Non-pigmented ciliary epithelial cell (primary cell): ENCODE measurements at regions not wholly inside any gene's neighbourhood (a gene's known extent, or its start where the extent isn't known, plus 50 kb on each side); places are given as distances from the start of the nearest gene placed in this dataset.

Experiments used
- DNase-seq: peaks from one replicate; pipeline ENCODE4 v3.0.0-alpha.2; 2010; ENCODE audit warnings: low read depth

DNA sequence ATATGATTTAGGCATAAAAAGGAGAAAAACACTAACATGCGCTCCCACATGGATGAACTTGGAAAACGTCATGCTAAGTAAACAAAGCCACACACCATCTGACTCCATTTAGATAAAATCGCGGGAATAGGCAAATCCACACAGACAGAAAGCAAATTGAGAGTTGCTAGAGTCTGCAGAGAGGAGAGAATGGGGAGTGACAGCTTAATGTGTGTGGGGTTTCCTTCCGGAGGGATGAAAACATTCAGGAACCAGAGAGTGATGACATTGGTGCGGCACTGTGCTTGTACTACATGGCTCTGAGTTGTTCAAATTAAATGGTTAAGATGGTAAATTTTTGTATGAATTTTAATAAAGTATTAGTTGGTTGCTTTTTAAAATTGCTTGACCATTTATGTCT is 482.9 kb upstream of the AKR1E2 start:
- no peak for DNase-seq

DNA sequence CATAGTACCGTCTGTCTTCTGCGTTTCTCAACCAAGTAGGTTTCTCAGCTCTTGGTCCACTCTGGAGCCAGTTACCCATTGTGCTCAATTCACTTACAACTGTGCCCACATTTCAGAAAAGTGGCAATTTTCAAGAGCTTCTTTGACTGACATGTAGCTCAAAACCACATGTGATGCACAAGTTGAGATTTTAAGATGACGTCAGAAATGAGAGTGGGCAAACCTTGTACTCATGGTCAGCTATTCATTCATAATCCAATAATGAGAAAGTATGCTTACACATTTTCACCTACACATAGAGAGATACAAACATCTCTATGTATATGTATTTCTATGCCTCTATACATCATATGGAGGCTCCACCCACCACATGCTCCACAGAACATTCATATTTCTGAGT is 487.2 kb upstream of the AKR1E2 start:
- DNase-seq = no peak

DNA sequence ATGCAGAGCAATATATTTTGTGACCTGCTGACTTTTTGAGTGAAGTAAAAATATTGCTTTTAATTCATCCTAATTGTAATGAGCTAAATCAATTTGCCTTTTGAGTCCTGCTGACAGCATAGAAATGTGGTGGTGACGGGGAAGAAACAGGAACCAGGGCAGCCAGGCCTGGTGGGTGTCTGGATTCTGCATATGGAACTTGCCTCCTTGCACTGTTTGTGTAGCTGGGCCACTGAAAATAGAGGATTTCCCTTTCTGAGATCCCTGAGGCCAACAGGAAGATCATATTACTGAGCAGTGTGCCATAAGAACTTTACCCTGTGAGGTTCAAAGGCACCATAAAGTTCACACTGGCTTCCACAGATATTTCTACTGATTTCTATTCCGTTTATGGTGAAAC is 488.4 kb upstream of the AKR1E2 start:
- no peak for DNase-seq

DNA sequence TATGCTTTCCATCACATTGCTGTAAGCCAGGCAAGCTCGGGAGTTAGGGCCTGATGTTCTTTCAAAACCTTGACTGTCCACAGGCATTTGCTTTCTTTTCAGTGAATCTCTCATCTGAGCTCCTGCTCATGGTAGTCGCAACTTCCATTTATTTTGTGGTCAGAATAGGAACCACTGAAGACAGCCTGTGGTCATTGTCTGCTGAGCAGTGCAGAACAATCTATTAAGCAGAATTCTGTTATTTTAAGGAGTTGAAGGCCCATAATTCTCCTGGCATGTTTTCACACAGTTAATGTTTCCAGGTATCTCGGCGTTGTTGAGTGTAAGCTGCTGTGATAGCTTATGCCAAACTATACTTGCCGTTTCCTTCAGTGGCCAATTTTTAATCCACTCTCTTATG is 491.1 kb upstream of the AKR1E2 start:
- no peak for DNase-seq

DNA sequence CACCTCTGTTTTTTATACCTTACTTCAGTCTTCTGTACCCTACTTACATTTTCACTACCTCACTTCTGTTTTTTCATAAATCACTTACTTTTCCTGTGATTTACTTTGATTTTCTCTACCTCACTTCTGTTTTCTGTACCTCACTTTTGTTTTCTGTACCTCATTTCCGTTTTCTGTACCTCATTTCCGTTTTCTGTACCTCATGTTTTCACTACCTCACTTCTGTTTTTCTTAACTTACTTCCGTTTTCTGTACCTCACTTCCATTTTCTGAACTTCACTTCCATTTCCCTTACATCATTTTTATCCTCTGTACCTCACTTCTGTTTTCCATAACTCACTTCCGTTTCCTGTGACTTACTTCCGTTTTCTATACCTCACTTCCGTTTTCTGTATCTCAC is 492.0 kb upstream of the AKR1E2 start:
- no peak for DNase-seq

DNA sequence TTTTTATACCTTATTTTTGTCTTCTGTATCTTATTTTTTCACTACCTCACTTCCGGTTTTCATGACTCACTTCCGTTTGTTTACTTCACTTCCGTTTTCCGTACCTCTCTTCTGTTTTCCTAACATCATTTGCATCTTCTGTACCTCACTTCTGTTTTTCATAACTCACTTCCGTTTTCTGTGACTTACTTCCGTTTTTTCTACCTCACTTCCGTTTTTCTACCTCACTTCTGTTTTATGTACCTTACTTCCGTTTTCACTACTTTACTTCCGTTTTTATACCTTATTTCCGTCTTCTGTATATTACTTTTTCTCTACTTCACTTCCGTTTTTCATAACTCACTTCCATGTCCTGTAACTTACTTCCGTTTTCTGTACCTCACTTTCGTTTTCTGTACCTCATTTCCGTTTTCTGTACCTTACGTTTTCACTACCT is 492.5 kb upstream of the AKR1E2 start:
- DNase-seq = no peak

DNA sequence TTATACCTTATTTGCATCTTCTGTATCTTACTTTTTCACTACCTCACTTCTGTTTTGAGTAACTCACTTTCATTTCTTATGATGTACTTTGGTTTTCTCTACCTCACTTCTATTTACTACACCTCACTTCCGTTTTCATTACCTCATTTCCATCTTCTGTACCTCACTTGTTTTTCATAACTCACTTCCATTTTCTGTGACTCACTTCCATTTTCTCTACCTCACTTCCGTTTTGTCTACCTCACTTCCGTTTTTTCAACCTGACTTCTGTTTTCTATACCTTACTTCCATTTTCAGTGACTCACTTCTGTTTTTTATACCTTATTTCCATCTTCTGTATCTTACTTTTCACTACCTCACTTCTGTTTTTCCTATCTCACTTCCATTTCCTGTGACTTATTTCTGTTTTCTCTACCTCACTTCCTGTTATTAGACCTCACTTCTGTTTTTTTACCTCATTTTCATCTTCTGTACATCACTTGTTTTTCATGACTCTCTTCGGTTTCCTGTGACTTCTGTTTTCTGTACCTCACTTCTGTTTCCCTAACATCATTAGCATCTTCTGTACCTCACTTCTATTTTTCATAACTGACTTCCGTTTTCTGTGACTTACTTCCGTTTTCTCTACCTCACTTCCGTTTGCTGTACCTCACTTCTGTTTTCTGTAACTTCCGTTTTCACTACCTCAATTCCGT is 493.1 kb upstream of the AKR1E2 start:
- no peak for DNase-seq

DNA sequence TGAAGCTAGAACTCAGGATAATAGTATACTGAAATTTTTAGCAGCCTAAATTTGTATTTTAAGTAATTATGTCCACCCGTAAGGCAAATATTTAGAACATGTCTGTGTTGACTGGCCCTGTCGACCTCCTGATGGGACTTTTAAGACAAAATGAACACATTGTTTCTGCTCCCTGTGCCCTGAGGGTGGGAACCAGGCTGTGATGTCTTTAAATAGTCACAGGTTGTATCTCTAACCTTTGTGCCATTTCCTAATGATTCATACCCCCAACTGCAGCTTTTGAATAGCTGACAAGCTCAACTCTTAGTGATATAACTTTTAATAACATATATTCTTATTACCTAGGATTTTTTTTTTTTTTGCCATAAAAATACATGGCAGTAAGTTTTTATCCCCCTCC is 494.9 kb upstream of the AKR1E2 start:
- no peak for DNase-seq

DNA sequence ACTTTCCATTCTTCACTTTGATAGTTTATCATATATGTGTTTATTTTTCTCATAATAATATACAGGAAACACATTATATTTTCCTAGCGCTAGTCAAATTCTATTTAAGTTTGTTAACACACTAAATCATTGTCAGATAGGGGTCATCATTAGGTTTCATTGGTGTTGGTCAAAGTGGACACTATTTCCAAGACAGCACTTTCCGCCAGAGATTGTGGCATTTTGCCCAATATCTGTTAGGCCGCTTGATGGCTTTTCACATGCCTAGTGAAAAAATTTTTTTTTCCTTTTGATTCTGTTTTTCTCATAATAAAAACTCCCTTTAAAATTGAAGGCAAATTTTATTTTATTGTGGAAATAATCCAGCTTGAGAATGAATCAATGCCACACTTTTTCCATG is 495.4 kb upstream of the AKR1E2 start:
- DNase-seq = no peak

DNA sequence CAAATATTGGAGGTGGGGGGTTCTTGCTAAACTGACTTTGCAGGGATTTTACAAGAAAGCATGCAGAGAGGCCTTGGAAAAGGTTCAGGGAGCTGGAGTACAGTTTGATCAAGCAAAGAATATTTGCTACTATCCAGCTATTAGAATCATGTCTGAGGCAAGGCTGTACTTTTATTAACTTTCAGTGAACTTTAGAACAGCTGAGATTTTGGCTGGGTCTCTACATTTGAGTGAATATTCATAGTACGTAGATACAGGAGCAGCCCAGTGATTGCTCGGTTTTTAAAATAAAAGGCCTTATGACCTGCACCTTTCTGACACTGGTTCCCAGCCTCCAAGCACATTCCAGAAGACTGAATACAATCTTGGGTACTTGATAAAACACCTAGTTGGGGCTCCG is 496.8 kb upstream of the AKR1E2 start:
- DNase-seq = no peak

DNA sequence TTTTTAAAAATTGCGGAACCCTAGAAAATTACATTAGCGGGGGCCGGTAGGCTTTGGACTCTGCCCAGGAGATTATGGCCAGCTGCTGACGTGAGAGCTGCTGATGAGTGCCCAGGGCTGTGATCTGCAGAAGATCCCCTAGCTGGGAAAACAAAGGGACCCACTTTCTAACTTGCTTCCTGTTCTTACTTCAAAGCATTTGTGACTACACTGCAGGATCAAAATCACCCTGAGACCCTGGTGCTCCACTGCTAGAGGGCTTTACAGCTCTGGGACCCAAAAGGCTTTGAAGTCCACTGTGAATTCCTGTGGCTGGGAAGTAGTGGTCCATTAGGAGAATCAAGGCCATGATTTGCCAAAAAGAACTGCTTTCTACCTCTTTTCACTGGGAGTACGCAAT is 499.4 kb upstream of the AKR1E2 start:
- DNase-seq = no peak

DNA sequence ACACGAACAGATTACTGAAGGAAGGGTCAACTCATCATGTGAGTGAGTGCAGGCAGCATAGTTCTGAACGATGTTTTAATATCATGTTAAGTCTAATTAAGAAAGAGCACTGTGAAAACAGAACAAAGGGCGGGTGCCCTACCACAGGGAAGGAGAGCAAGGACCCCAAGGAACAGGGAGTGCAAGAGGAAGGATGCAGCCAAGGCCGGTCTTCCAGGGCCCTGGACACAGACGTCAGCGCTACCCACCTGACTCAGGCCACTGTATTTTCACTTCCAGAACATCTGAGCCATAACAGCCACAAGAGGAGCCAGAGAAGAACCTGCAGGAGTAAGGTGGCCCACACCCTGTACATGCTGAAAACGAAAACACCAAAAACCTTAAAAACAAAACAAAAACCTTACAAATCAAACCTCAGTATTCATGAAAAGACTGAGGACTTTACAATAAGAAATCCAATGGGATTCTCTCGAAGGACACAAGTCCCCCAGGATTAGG is 506.1 kb upstream of the AKR1E2 start:
- DNase-seq = no peak

DNA sequence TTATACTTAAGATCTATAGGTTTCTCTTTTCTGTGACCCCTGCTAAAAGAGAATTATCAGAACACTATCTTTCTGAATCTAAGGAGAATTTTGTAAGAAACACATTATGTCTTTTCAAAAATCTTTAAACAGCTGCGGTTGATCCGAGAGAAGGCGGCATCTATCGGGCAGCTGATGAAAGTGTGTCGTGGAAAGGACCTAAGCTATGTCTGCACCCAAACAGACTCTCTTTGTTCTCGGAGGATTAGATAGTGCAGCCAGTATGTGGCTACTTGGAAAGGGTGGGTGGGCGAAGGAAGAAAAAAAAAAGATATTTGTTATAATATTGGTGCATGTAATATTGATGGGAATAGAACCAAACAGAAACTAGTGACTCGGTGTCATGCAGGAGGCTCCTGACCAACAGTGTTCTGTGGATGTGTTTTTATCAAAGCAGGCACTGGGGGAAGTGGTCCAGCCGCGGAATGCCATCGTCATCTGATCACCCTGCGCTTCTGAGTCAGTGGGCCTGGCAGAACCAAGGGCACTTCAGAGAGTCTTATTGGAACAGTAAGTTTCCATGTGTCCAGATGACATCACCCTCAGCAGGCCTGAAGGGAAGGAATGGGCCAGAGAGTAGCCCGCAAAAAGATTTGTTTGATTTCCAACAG is 509.7 kb upstream of the AKR1E2 start:
- DNase-seq = peak; percentile 34

DNA sequence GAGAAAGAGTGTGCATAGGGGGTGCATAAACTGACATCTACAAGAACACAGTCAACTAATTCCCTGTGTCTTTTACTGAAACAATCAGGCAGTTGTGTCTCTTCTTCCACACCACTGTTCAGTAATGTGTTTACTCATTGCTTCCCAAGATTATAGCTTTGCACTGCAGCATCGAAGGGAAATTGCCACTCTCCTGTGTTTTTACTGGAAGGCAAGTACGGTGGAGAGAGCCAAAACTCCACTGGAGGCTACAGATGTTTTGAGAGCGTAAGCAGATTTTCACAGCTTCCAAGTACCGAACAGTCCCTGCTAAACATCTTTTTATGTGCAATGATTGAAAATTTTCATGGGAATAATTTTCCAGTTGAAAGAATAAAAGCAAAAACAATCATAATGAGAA is 510.5 kb upstream of the AKR1E2 start:
- DNase-seq = no peak

DNA sequence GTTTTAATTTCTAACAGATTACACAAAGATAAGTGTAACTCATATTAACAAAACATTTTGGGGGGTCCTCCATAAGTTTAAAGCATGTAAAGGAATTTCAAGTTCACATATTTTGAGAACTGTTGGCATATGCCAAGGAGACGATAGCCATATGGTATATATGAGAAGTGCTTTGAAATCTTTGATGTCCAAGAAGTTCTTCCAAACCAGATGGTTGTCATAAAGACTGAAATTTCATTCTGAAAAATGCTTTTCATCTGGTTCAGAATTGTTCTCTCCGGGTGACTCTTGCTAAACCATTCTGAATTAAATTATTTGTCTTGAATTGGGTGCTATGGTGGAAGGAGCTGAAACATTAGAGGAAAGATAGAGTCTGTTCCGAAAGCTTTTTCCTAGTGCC is 513.0 kb upstream of the AKR1E2 start:
- DNase-seq = no peak

DNA sequence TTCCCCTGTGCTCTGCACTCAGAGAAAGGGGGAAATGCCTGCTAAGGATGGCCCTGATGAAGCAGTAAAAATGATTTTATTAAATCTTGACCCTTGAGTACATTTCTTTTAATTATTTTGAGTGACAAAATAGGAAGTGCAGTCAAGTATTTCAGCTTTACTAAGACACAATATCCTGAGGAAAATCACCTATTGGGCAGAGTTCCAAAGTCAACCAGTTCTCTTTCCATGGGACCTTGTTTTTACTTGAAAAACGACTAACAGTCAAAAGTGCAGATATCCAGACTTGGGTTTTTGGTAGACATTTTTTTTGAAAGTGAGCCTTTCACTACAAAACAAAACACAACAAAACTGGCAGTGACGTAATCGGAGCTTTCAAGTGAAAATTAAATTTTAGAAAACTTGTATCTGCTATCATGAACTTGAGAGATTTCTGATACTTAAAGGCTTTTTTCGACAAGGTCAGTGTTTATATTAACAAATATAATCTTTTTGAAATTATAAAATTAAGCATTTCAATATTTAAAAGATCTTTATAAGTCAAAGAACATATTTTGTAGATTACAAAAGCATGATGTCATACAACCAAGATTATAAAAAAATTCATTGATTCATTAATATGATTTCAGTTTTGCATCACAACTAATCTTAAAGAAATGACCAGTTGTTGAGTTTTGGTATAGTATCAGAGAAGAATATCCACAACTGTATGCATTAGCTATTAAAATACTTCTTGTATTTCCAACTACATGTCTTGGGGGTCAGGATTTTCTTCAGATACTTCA is 513.8 kb upstream of the AKR1E2 start:
- DNase-seq = no peak

DNA sequence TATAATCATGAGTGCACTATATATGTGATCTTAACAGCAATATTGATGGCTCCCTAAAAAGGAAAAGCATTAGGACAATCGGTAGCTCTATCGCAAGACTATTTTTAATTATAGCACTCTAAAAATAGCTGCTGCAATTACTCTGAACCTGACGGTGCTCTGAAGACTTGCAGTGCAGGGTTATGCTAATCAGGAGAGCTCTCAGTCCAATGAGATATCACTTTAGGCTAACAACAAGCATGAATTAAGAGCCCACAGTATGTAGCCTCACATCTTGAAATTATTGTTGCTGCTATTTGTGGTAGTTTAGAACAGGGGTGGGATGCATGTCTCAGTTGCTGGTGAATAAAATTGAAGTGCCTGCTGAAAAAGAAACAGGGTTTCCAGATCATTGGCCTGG is 515.8 kb upstream of the AKR1E2 start:
- DNase-seq = no peak

DNA sequence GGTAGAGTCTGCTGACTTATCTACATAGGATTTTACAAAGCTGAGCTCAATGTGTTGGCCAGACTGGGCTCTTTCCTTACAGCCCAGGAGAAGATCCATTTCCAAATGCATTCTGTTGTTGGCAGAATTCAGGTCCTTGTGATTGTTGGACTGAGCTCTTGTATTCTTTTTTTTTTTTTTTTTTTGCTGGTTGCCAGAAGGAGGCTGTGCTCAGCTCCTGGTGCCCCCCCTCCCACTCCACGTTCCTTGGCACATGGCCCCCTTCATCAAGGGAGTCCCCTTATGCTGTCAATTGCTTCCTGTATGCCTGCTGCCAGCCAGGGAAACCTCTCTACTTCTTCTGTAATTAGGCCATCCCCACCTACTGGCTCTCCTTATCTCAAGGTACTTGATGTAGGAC is 518.1 kb upstream of the AKR1E2 start:
- DNase-seq = no peak

DNA sequence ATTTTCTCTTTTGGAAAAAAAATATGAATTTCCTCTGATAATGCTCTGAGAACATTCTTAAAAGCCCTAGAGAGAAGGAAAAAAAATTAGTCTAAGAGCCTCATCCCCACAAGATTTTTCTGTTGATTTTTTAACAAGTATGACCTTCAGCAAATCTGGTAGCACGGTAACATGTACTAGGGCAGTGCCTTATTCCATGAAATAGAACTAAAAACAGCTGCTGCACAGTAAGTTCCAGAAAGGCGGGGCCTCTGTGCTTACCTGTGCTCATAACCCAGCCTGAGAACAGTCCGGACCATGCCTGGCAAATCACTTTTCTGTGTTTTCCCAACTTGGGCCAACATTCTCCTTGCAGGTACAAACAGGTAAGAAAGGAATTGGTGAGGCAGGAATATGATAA is 519.1 kb upstream of the AKR1E2 start:
- DNase-seq = no peak

DNA sequence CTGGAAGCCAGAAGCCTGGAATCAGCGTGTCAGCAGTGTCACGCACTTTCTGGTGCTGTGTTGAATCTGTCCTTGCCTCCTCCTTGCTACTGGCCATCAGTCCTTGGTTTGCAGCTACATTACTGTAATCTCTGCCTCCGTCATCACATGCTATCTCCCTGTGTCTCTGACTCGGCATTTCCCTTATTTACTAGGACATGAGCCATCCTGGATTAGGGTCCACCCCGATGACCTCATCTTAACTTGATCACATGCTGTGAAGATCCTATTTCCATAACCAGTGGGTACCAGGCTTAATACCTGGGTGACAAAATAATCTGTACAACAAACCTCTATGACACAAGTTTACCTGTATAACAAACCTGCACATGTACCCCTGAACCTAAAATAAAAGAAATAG is 518.0 kb upstream of the KLF6 start:
- no peak for DNase-seq

DNA sequence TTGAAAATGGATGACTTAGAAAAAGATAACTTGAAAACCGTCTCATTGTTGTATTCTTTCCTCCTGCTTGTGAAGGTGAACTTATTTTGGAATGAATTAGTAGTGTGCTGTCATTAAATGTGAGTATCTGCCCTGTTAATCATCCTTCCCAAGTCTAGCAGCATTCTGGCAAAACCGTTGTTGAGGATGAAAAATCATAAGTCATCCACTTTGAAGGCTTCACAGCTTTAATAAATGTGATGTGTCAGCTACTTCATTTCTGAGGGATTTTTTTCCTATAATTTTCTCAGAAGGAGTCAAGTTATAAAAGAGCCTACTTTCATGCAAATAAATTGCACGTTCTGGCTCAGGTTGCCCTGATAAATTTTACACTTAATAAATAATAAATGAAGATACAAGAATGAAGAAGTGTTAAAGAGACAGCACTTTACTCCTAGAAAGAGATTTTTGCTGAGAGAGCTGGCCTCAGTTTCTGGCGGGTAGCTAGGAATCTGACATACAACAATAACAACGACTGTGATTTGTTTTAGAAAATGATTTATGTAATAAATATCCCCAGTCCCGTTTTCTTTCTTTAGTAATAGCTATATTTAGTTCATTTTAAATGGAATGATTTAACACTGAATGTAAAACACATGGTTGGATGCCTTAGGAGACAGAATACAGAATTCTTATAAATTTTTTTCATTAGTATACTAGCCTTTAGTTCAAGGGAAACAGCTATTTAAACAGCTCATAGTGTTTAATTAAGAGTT is 516.5 kb upstream of the KLF6 start:
- DNase-seq = no peak

DNA sequence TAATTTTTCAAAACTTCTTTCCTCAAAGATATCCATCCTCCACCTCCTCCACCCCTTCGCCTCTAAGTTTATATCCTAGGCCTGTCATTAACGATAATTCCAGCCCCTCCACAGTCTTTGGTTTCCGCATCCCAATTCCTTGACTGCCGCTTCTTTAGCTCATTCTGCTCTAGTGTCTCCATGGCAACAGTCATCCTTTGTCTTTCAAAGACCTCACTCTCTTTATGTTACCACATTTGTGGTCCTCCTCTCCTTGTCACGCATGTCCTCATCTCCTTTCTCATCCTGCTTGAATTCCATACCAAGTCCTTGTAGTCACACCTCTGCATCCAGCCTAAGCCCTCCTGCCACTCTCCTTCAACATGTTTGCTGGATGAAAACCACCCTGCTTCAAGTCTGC is 511.2 kb upstream of the KLF6 start:
- DNase-seq = no peak
